NB4 (cell line): ENCODE measurements at regions not wholly inside any gene's neighbourhood (a gene's known extent, or its start where the extent isn't known, plus 50 kb on each side); places are given as distances from the start of the nearest gene placed in this dataset.

ENCODE experiments used
- MYC ChIP-seq: IDR thresholded peaks from 2 replicates; pipeline ENCODE4 v1.6.1; 2011; ENCODE audit warnings: low read depth, low read length
- POLR2A ChIP-seq: IDR thresholded peaks from 2 replicates; pipeline ENCODE4 v1.6.1; 2011; ENCODE audit warnings: mild to moderate bottlenecking; ENCODE audit not compliant: insufficient read length; ENCODE audit errors: extremely low read depth
- TF ChIP-seq, protein P1 (sequence below): IDR thresholded peaks from one replicate; pipeline ENCODE4 v1.5.1; 2012; ENCODE audit warnings: low read depth, low read length

DNA sequence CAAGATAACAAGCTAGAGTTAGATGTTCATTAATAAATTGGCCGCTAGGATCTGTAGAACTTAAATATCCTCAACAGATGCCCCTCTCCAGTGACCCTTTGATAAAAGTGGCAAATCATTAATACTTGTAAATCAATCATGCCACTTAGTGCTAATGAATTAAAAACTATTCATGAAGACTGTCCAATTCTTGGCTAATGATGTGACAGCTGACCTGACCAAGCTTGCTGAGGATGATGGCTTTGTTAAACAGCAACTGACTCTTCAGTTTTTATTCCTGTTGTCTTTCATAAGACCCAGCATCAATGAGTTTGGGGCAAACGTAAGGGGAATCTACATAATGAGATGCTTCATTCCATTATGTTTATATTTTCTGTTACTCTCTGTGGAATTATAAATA, 396.8 kb upstream of the NMUR2 start:
- TF ChIP-seq POLR2A (no peak), MYC (no peak)
- TF ChIP-seq, protein P1, sequence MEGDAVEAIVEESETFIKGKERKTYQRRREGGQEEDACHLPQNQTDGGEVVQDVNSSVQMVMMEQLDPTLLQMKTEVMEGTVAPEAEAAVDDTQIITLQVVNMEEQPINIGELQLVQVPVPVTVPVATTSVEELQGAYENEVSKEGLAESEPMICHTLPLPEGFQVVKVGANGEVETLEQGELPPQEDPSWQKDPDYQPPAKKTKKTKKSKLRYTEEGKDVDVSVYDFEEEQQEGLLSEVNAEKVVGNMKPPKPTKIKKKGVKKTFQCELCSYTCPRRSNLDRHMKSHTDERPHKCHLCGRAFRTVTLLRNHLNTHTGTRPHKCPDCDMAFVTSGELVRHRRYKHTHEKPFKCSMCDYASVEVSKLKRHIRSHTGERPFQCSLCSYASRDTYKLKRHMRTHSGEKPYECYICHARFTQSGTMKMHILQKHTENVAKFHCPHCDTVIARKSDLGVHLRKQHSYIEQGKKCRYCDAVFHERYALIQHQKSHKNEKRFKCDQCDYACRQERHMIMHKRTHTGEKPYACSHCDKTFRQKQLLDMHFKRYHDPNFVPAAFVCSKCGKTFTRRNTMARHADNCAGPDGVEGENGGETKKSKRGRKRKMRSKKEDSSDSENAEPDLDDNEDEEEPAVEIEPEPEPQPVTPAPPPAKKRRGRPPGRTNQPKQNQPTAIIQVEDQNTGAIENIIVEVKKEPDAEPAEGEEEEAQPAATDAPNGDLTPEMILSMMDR, result no peak
